ENCODE measurements at regions not wholly inside any gene's neighbourhood (a gene's known extent, or its start where the extent isn't known, plus 50 kb on each side); places are given as distances from the start of the nearest gene placed in this dataset.
"Not testable (repeated sequence)": the region's sequence is repeated elsewhere in the genome, so short reads cannot be mapped to it uniquely, and the experiment has no call there.

- no peak for DNase-seq (ENCODE audit: low spot score)
Measured at GRCh38 chr4:164096766-164097518, 602.5 kb downstream of the TMA16 start.

- not testable (repeated sequence) for DNase-seq (ENCODE audit: low spot score)
Measured at GRCh38 chr4:164100741-164101365, 606.4 kb downstream of the TMA16 start.

GRCh38 chr4:164108971-164109370, 614.5 kb downstream of the TMA16 start:
- no peak for DNase-seq (ENCODE audit: low spot score)

GRCh38 chr4:164109503-164109902, 615.0 kb downstream of the TMA16 start:
- no peak for DNase-seq (ENCODE audit: low spot score)

GRCh38 chr4:164115236-164115635, 620.7 kb downstream of the TMA16 start:
- no peak for DNase-seq (ENCODE audit: low spot score)

GRCh38 chr4:164116286-164116685, 621.8 kb downstream of the TMA16 start:
- no peak for DNase-seq (ENCODE audit: low spot score)

GRCh38 chr4:164134388-164134787, 619.5 kb upstream of the SMIM31 start:
- no peak for DNase-seq (ENCODE audit: low spot score)

GRCh38 chr4:164136180-164136616, 617.7 kb upstream of the SMIM31 start:
- DNase-seq (ENCODE audit: low spot score), result no peak

GRCh38 chr4:164138521-164138920, 615.4 kb upstream of the SMIM31 start:
- no peak for DNase-seq (ENCODE audit: low spot score)

- no peak for DNase-seq (ENCODE audit: low spot score)
Measured at GRCh38 chr4:164139291-164139690, 614.6 kb upstream of the SMIM31 start.

- not testable (repeated sequence) for DNase-seq (ENCODE audit: low spot score)
Measured at GRCh38 chr4:164141755-164142375, 612.1 kb upstream of the SMIM31 start.

GRCh38 chr4:164154416-164154815, 599.5 kb upstream of the SMIM31 start:
- DNase-seq (ENCODE audit: low spot score), result no peak

- no peak for DNase-seq (ENCODE audit: low spot score)
Measured at GRCh38 chr4:164169591-164169990, 584.3 kb upstream of the SMIM31 start.

GRCh38 chr4:164177153-164177552, 576.8 kb upstream of the SMIM31 start:
- no peak for DNase-seq (ENCODE audit: low spot score)

- no peak for DNase-seq (ENCODE audit: low spot score)
Measured at GRCh38 chr4:164177753-164178152, 576.2 kb upstream of the SMIM31 start.

- DNase-seq (ENCODE audit: low spot score), result no peak
Measured at GRCh38 chr4:164188236-164188635, 565.7 kb upstream of the SMIM31 start.

GRCh38 chr4:164192844-164193243, 561.1 kb upstream of the SMIM31 start:
- DNase-seq (ENCODE audit: low spot score), result no peak

GRCh38 chr4:164193676-164194075, 560.3 kb upstream of the SMIM31 start:
- no peak for DNase-seq (ENCODE audit: low spot score)

- no peak for DNase-seq (ENCODE audit: low spot score)
Measured at GRCh38 chr4:164197556-164197955, 556.4 kb upstream of the SMIM31 start.

GRCh38 chr4:164203476-164203875, 550.5 kb upstream of the SMIM31 start:
- no peak for DNase-seq (ENCODE audit: low spot score)

GRCh38 chr4:164204434-164204833, 549.5 kb upstream of the SMIM31 start:
- DNase-seq (ENCODE audit: low spot score), result no peak

GRCh38 chr4:164207460-164207859, 546.5 kb upstream of the SMIM31 start:
- no peak for DNase-seq (ENCODE audit: low spot score)

- no peak for DNase-seq (ENCODE audit: low spot score)
Measured at GRCh38 chr4:164210377-164210776, 543.6 kb upstream of the SMIM31 start.

All from AG08396 (cell line).